ENCODE measurements at regions not wholly inside any gene's neighbourhood (a gene's known extent, or its start where the extent isn't known, plus 50 kb on each side); places are given as distances from the start of the nearest gene placed in this dataset.
"Not testable (repeated sequence)": the region's sequence is repeated elsewhere in the genome, so short reads cannot be mapped to it uniquely, and the experiment has no call there.

- peak; percentile 75 for DNase-seq (ENCODE audit: low read depth)
These were observed 146.8 kb upstream of the ROPN1B start for GRCh38 chr3:125822175-125822574.

- not testable (repeated sequence) for DNase-seq (ENCODE audit: low read depth)
These were observed 137.8 kb upstream of the ROPN1B start for GRCh38 chr3:125831005-125831750.

- not testable (repeated sequence) for DNase-seq (ENCODE audit: low read depth)
These were observed 133.4 kb upstream of the ROPN1B start for GRCh38 chr3:125835562-125835961.

GRCh38 chr3:125836011-125836551, 132.9 kb upstream of the ROPN1B start:
- DNase-seq (ENCODE audit: low read depth), result peak; percentile 29

- not testable (repeated sequence) for DNase-seq (ENCODE audit: low read depth)
These were observed 132.2 kb upstream of the ROPN1B start for GRCh38 chr3:125836786-125837185.

- not testable (repeated sequence) for DNase-seq (ENCODE audit: low read depth)
These were observed 130.1 kb upstream of the ROPN1B start for GRCh38 chr3:125838857-125839256.

GRCh38 chr3:125840465-125840864, 128.5 kb upstream of the ROPN1B start:
- DNase-seq (ENCODE audit: low read depth), result not testable (repeated sequence)

GRCh38 chr3:125847966-125848365, 121.0 kb upstream of the ROPN1B start:
- not testable (repeated sequence) for DNase-seq (ENCODE audit: low read depth)

- not testable (repeated sequence) for DNase-seq (ENCODE audit: low read depth)
These were observed 114.0 kb upstream of the ROPN1B start for GRCh38 chr3:125855006-125855405.

GRCh38 chr3:125860547-125860946, 108.4 kb upstream of the ROPN1B start:
- DNase-seq (ENCODE audit: low read depth), result not testable (repeated sequence)

- peak; percentile 17 for DNase-seq (ENCODE audit: low read depth)
These were observed 106.1 kb upstream of the ROPN1B start for GRCh38 chr3:125862841-125863254.

GRCh38 chr3:125864532-125864931, 104.4 kb upstream of the ROPN1B start:
- not testable (repeated sequence) for DNase-seq (ENCODE audit: low read depth)

- peak; percentile 84 for DNase-seq (ENCODE audit: low read depth)
These were observed 83.0 kb upstream of the ROPN1B start for GRCh38 chr3:125886006-125886405.

- DNase-seq (ENCODE audit: low read depth), result not testable (repeated sequence)
These were observed 69.8 kb upstream of the ROPN1B start for GRCh38 chr3:125899181-125899580.

- DNase-seq (ENCODE audit: low read depth), result not testable (repeated sequence)
These were observed 67.5 kb upstream of the ROPN1B start for GRCh38 chr3:125901473-125901872.

GRCh38 chr3:125903780-125904455, 65.1 kb upstream of the ROPN1B start:
- not testable (repeated sequence) for DNase-seq (ENCODE audit: low read depth)

GRCh38 chr3:125907279-125907678, 61.7 kb upstream of the ROPN1B start:
- DNase-seq (ENCODE audit: low read depth), result not testable (repeated sequence)

- not testable (repeated sequence) for DNase-seq (ENCODE audit: low read depth)
These were observed 58.1 kb upstream of the ROPN1B start for GRCh38 chr3:125910851-125911250.

- DNase-seq (ENCODE audit: low read depth), result peak; percentile 67
These were observed 54.2 kb upstream of the ROPN1B start for GRCh38 chr3:125914608-125915436.

- not testable (repeated sequence) for DNase-seq (ENCODE audit: low read depth)
These were observed 53.6 kb upstream of the ROPN1B start for GRCh38 chr3:125915437-125915787.

GRCh38 chr3:125915792-125916375, 53.1 kb upstream of the ROPN1B start:
- peak; percentile 99 for DNase-seq (ENCODE audit: low read depth)
